MM.1S (cell line): ENCODE measurements at regions not wholly inside any gene's neighbourhood (a gene's known extent, or its start where the extent isn't known, plus 50 kb on each side); places are given as distances from the start of the nearest gene placed in this dataset.

ENCODE experiments used
- DNase-seq: peaks from one replicate; pipeline ENCODE4 v3.0.0-alpha.2; 2015
- H2AFZ ChIP-seq: fragments of 300-600 bp; sonication (generic); 2 replicates; pipeline ENCODE4 v1.6.0; 2016; ENCODE audit warnings: antibody characterized with exemption, low read length
- H3F3A ChIP-seq: fragments of 300-600 bp; sonication (generic); 2 replicates; pipeline ENCODE4 v1.6.1; 2016; ENCODE audit warnings: mild to moderate bottlenecking, antibody characterized with exemption, low read length, moderate library complexity, mixed read lengths; ENCODE audit not compliant: insufficient read depth
- H3K27ac ChIP-seq: fragments of 300-600 bp; sonication (generic); 2 replicates; pipeline ENCODE4 v1.5.1; 2016; ENCODE audit warnings: mild to moderate bottlenecking, low read length
- H3K27me3 ChIP-seq: fragments of 300-600 bp; sonication (generic); replicated peaks from 2 replicates; pipeline ENCODE4 v1.6.0; 2016; ENCODE audit warnings: low read length; ENCODE audit not compliant: insufficient read depth
- H3K36me3 ChIP-seq: fragments of 300-600 bp; sonication (generic); replicated peaks from 2 replicates; pipeline ENCODE4 v1.6.1; 2016; ENCODE audit warnings: mild to moderate bottlenecking, low read length, mixed read lengths; ENCODE audit not compliant: insufficient read depth
- H3K4me1 ChIP-seq: fragments of 300-600 bp; sonication (generic); 2 replicates; pipeline ENCODE4 v1.6.1; 2016; ENCODE audit warnings: low read length, mixed read lengths
- H3K4me2 ChIP-seq: fragments of 300-600 bp; sonication (generic); 2 replicates; pipeline ENCODE4 v1.6.0; 2016; ENCODE audit warnings: low read depth, low read length
- H3K4me3 ChIP-seq: fragments of 300-600 bp; sonication (generic); 2 replicates; pipeline ENCODE4 v1.5.1; 2016; ENCODE audit warnings: low read length, mixed read lengths
- H3K79me2 ChIP-seq: fragments of 300-600 bp; sonication (generic); 2 replicates; pipeline ENCODE4 v1.6.1; 2016; ENCODE audit warnings: mixed run types, low read length, mixed read lengths
- H3K9ac ChIP-seq: fragments of 300-600 bp; sonication (generic); 2 replicates; pipeline ENCODE4 v1.6.1; 2016; ENCODE audit warnings: low read length, mixed read lengths
- H3K9me2 ChIP-seq: fragments of 300-600 bp; sonication (generic); replicated peaks from 2 replicates; pipeline ENCODE4 v1.6.1; 2016; ENCODE audit warnings: mild to moderate bottlenecking, low read length, mixed read lengths; ENCODE audit not compliant: insufficient read depth
- H3K9me3 ChIP-seq: fragments of 300-600 bp; sonication (generic); replicated peaks from 2 replicates; pipeline ENCODE4 v1.6.1; 2016; ENCODE audit warnings: mild to moderate bottlenecking, low read length, mixed read lengths; ENCODE audit not compliant: insufficient read depth
- H4K20me1 ChIP-seq: fragments of 300-600 bp; sonication (generic); 2 replicates; pipeline ENCODE4 v1.6.1; 2016; ENCODE audit warnings: mild to moderate bottlenecking, low read length, moderate library complexity, mixed read lengths; ENCODE audit not compliant: insufficient read depth
- CTCF ChIP-seq: fragments of 300-600 bp; sonication (generic); IDR thresholded peaks from 2 replicates; pipeline ENCODE4 v1.5.1; 2016; ENCODE audit warnings: antibody characterized with exemption, low read length, mixed read lengths
- EZH2 ChIP-seq: fragments of 300-600 bp; sonication (generic); optimal IDR thresholded peaks from 2 replicates; pipeline ENCODE3; 2017; ENCODE audit warnings: low read depth, mild to moderate bottlenecking, antibody characterized with exemption, low read length, mixed read lengths
- EZH2phosphoT487 ChIP-seq: fragments of 300-600 bp; sonication (generic); IDR thresholded peaks from 2 replicates; pipeline ENCODE4 v1.6.1; 2018; ENCODE audit warnings: antibody characterized with exemption, low read length

GRCh38 chr1:191453487-191453886 is 704.8 kb upstream of the RGS18 start:
- no peak overlapping the region for H2AFZ ChIP-seq
- H3K4me2 ChIP-seq = no peak overlapping the region
- no peak for TF ChIP-seq EZH2phosphoT487
- TF ChIP-seq EZH2 = no peak
- no peak for TF ChIP-seq CTCF
- no peaks in the 10 kb centered on the region for H3K36me3 ChIP-seq
- H3K27me3 ChIP-seq = no peaks in the 10 kb centered on the region
- no peak for DNase-seq
- no peaks in the 10 kb centered on the region; the same call in 1 of the 2 replicates for H3K9me3 ChIP-seq
- H3K27ac ChIP-seq = no peak overlapping the region
- H3K4me1 ChIP-seq = no peaks in the 10 kb centered on the region
- no peaks in the 10 kb centered on the region for H4K20me1 ChIP-seq
- no peaks in the 10 kb centered on the region for H3K79me2 ChIP-seq
- no peak overlapping the region for H3K4me3 ChIP-seq
- H3F3A ChIP-seq = no peaks in the 10 kb centered on the region
- H3K9me2 ChIP-seq = no peaks in the 10 kb centered on the region
- H3K9ac ChIP-seq = no peak overlapping the region

- Histone ChIP-seq H2AFZ (no peak overlapping the region), H3K27me3 (no peaks in the 10 kb centered on the region), H3K9me3 (no peaks in the 10 kb centered on the region), H3K4me3 (no peak overlapping the region), H3K9ac (no peak overlapping the region), H3K4me2 (no peak overlapping the region), H3K4me1 (no peaks in the 10 kb centered on the region), H3K79me2 (no peaks in the 10 kb centered on the region), H3K27ac (no peak overlapping the region), H3K36me3 (no peaks in the 10 kb centered on the region), H3F3A (no peaks in the 10 kb centered on the region), H3K9me2 (no peaks in the 10 kb centered on the region), H4K20me1 (no peaks in the 10 kb centered on the region)
- DNase-seq = no peak
- TF ChIP-seq CTCF (no peak), EZH2 (no peak), EZH2phosphoT487 (no peak)
Observed at GRCh38 chr1:191457889-191458288, 700.4 kb upstream of the RGS18 start.

- TF ChIP-seq EZH2 (no peak), CTCF (no peak), EZH2phosphoT487 (no peak)
- no peak overlapping the region for H2AFZ ChIP-seq
- no peaks in the 10 kb centered on the region for H3K4me1 ChIP-seq
- H3K27me3 ChIP-seq = no peaks in the 10 kb centered on the region
- no peak for DNase-seq
- H3K27ac ChIP-seq = no peak overlapping the region
- H4K20me1 ChIP-seq = no peaks in the 10 kb centered on the region
- H3K4me3 ChIP-seq = no peak overlapping the region
- H3F3A ChIP-seq = no peaks in the 10 kb centered on the region
- H3K9ac ChIP-seq = no peak overlapping the region
- no peak overlapping the region for H3K4me2 ChIP-seq
- H3K9me3 ChIP-seq = no peaks in the 10 kb centered on the region
- H3K9me2 ChIP-seq = no peaks in the 10 kb centered on the region
- H3K36me3 ChIP-seq = no peaks in the 10 kb centered on the region
- H3K79me2 ChIP-seq = no peaks in the 10 kb centered on the region
Observed at GRCh38 chr1:191460234-191460633, 698.0 kb upstream of the RGS18 start.
